Forelimb muscle (tissue), 1 donor: ENCODE measurements at regions not wholly inside any gene's neighbourhood (a gene's known extent, or its start where the extent isn't known, plus 50 kb on each side); places are given as distances from the start of the nearest gene placed in this dataset.
"Not testable (repeated sequence)": the region's sequence is repeated elsewhere in the genome, so short reads cannot be mapped to it uniquely, and the experiment has no call there.

Experiments used
- DNase-seq: peaks from one replicate; pipeline ENCODE4 v3.0.0-alpha.2; 2013; ENCODE audit warnings: low read depth

DNA sequence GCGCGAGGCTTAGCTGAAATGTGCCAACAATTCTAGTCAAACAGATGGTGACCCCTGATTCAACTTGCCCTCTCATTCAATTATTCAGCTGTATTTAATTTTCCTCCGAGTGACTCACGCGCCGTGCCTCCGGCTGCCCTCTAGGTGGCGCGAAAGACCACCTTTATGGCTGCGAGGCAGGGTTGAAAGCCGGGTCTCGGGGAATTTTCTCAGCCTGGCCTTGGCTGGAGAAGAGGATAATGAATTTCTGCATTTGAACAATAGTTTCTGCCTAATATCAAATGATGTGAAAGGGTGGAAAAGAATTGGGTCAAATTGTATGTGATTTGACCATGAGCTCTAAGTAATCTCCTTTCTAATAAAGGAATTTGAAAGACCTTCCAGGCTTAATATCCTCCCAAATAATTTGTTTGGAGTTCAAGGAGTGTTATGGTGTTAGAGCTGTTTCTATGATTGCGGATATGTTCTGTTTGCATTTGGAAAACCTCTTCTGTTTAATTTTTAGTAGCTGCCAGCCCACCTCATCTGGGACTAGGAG is 310.9 kb downstream of the ZNF536 start:
- DNase-seq: peak; percentile 86

DNA sequence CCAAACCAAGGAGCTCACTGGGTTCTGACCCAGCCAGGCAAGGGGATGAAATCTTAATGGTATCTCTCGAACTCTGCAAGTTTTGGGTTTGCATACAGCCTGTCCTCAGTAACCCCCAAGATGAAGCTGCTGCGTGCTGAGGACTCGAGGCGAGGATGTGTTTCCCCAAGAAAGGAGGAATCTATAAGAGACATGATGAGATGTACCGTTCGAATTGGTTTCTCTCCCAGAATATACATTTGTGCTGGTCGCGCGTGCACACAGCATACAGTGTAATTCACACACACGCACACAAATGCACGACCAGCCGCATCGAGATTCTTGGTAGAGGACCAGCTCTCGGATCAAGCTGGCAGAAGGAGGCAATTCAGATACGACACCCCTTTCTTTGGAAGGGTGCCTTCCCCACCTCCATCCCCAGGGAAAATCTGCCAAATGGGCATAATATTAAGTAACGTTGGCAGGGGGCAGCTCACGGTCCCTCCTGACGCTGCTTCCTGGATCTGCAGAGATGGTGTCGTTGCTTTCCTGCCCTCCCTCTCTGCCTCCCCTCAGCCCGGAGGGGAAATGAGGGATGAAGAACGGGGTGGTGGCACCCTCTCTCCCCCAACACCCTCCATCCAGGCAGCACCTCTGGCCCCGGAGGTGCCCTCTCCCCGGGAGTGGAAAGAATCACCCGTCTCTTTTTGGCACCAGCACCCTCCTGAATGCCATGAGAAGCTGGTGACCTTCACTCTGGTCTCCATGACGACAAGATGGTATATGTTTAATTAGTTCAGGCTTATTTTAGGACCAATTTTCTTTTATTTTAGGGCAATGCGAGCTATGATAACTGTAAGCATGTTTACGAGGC is 310.2 kb downstream of the ZNF536 start:
- DNase-seq: no peak

DNA sequence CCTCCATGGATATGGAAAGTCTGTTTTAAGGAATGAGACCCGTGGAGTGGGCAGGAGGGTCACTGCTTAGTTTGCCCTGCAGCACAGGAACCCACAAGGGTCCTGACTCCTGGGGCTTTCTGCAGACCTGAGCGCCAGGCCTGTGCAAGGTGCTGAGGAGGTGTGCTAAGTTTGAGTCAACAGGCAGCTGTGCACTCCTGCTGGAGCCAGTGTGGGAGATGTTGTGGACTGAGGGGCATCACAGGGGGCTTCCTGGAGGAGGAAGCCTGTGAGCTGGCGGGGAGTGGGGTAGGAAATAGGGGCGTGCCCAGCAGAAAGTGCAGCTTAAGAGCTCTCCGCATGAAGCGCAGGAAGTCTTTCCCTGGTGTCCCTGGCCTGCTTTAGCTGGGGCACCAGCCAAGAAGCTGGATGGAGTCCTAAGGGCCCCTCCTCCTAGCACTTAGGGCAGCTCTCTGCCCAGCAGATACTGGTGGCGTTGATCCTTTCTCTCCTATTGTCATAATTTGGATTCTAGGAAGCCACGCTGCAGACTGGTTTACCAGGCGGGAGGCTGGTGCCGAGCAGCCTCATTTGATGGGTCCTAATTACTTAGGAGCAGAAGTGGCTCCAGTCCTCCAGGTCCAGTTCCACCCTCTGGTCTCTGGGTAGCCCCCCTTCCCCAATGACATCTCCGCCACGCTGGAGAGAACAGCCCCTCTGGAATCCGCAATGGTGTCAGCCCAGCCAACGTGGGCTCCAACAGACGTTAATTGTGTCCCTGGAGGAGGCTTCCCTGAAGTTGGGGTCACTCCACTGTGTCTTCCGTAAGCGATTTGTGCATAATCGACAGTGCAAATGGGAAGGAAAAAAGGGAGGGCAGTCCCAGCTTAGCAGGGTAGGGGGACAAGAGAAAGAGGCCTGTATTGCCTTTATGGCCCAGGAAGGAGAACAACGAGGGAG is 309.2 kb downstream of the ZNF536 start:
- no peak for DNase-seq

DNA sequence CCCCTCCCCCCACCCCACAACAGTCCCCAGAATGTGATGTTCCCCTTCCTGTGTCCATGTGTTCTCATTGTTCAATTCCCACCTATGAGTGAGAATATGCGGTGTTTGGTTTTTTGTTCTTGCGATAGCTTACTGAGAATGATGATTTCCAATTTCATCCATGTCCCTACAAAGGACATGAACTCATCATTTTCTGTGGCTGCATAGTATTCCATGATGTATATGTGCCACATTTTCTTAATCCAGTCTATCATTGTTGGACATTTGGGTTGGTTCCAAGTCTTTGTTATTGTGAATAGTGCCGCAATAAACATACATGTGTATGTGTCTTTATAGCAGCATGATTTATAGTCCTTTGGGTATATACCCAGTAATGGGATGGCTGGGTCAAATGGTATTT is 308.2 kb downstream of the ZNF536 start:
- not testable (repeated sequence) for DNase-seq

DNA sequence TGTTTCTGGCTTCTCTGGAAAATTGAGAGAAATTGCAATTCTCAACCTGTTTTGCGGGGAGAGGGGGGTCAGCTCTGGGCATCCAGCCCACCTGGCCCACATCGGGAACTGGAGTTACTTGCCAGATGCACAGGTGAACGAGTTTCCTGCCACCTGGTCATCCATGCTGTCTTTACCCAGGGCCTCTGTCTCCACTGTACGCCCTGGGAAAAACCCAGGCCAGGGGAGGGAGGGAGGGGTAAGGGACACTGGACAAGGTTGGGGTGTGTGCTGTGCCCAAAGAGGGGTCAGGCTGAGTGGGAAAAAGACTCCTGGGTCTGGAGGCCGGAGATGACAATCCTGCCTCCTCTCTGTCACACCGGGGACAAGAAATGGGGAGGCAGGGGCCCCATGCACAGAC is 307.6 kb downstream of the ZNF536 start:
- no peak for DNase-seq

DNA sequence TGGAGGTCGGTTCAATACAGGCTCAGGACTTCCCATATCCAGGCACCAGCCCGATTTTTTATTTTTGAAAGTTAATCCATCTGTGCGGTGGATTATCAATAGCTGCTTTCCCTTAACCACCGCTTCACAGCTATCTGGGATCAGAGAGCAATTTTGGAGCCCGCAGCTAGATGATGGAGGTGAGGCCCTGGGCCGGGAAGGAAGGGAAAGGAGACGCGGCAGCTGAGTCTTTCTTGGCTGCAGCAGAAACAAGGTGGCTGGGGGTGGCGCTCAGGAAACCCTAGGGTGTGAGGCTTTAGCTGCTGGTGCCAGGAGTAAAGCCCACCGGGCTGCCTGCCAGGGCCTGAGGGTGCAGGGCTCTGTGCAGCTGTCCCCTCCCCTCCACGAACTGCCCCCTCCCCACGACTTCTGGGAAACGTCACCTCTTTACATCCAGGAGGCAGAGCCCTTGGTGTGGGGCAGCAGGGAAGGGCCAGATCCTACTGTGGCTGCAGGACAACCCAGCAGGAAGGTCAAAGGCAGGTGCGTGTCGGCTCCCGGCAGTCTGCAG is 307.0 kb downstream of the ZNF536 start:
- no peak for DNase-seq

DNA sequence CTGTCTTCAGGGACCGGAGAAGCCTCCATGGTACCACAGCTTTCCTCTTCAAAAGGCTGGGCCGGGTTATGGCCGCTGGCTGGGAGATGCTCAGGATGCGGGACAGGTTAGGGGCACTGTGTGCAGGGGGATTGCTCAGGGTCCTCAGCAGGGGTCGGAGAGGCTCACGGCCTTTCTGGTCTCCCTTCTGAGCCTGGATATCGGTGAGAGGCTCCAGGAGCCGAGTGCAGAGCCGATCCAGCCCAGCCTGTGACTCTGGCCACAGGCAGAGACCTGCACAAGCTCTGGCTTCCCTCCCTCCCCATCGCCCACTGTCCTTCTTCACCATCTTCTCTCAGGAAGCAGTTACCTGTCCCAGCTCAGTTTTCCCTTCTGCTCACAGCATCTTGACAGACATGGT is 306.0 kb downstream of the ZNF536 start:
- DNase-seq: no peak

DNA sequence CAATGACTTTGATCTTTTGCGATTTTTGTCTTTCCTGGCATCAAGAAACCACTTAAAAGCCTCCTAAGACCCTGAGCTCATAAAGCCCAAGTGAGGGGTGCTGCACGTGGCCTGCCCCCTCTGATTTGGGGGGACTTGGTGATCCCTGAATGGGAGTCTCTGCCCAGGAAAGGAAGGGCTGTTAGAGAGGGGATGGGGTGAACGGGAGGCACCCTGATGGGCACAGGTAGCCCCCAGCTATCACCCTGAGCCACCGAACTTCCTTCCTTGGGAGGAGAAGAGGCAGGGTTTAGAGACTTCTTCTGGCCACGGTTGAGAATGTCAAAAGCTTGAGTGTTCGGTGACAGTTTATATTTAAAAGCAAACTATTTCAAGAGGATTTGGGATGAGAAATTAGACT is 305.5 kb downstream of the ZNF536 start:
- DNase-seq: no peak

DNA sequence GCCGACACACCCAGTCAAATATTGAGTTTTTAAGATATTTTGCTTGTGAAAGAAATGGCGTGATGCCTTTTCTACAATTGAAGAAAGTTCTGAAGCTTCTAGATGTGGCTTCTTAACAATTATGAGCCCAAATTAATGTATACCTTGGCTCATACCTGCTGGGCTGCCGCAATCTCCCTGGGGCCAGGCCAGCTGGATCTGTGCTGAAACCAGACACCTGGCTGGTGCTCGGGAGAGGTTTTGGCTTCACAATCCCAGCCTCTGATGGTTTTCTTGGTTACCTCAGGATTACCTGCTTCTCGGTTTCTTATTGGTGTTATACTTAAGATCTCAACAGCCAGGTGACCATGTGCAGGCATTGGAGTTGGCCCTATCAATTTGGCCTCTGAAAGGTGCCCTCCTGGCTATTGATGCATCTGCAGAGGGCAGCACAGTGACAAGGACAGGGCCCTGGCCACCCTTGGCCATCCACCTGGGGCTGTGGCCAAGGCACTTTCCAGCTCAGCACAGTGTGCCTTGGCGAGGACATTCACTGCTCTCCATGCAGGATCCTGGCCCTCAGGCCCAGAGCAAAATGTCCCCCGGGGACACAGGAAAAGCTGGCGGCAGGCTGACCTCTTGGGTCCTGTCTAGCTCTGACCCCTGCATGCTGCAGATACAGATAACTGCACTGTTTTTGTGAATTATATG is 305.0 kb downstream of the ZNF536 start:
- no peak for DNase-seq

DNA sequence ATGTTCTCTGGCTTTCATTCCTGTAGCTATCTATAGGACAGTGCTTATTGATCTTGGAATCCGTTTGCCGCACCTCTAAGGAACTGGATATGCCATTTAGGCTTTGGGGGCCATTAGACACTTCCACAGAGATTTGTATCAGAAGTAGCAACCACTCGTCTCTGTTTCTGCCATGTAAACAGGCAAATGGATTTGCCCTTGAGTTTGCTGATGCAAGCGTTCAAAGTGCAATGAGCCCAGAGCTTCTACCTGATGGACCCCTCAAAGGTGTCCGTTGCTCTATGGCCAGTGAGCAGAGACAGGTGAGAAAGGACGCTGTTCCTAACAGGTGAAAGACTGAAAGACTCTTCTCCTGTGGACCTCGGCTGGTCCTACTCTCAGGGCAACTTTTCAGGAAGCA is 302.9 kb downstream of the ZNF536 start:
- DNase-seq: no peak

DNA sequence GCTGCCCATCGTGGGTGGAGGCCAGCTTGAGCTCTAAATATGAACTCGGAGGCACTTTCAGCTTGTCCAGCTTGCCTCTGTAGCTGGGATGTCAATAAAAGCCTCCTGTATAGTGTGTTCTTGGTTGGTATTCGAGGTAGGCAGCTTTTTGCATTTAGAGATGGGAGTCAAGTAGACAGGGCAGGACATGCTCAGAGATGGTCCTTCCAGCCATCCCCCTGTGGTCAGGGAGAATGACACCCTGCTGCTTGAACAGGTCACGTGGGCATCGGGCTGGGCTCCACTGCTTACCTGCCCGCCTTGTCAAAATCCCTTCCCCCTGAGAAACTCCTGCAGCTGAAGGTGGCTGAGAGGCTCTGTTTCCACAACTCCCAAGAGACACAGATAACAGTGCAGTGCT is 302.5 kb downstream of the ZNF536 start:
- no peak for DNase-seq

DNA sequence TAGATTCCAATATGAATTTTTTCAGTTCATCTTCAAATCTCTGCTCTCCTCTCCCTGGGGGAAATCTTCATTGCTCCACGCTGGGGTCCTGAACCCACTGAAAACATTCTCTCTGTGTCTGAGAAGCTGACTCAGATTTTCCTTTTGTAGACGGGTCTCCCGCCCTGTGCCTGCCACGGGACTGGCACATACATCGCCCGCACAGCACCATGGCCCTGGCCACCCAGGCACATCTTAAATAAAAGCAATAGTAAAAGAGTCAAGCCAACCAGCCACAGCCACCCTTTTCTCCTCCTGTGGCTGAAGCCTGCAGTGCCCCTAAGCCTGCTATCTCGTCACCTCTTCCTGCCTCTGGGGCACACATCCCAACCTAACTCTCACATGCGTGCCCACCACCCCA is 301.2 kb downstream of the ZNF536 start:
- DNase-seq: no peak

DNA sequence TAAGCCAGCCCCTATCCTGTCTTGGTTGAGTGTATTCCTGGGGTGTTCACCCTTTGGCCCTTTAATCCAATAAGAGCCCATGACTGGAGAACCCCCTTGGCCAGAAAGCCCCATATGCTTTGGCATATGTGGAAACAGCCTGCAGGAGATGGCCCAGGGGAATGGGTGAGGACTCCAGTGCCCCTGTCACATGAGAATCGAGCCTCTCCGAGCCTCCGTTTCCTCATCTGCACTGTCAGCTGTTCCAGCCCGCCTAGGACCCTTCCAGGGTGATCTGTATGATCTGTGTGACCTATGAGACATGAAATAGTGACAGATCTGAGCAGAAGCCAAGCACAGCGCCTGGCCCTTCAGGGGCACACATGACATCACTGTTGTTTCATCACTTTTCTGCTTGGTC is 300.7 kb downstream of the ZNF536 start:
- no peak for DNase-seq

DNA sequence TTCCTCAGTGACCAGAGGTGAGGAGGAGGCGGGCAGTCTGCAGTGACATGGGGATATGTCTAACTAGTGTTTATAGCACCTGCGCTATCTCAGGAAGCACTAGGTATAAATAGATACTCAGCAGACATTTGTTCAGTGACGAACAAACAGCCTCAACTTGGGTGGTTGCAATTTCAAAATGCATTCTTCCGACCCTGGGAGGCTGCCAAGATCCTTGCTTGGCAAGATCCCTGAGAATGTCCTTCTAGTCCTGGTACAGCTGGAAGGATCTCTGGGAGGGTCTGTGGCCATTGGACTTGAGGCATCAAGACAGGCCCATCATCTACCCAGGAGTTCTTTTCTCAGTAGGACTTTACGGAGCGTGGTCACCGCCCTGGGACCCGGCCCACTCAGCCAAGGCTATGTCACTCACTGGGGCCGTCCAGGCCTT is 299.5 kb downstream of the ZNF536 start:
- DNase-seq: no peak

DNA sequence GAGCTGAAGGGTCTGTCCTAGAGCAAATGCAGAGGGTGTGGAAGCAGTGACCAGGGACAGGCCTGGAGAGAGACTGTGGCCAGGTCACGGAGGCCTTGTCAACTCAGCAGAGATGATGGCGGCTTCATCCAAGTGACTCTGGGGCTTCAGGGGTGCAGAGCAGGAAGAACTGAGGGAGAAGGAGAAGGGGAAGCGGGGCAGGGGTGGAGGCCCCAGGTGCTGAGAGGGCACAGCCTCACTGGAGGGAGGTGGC is 299.1 kb downstream of the ZNF536 start:
- DNase-seq: no peak

DNA sequence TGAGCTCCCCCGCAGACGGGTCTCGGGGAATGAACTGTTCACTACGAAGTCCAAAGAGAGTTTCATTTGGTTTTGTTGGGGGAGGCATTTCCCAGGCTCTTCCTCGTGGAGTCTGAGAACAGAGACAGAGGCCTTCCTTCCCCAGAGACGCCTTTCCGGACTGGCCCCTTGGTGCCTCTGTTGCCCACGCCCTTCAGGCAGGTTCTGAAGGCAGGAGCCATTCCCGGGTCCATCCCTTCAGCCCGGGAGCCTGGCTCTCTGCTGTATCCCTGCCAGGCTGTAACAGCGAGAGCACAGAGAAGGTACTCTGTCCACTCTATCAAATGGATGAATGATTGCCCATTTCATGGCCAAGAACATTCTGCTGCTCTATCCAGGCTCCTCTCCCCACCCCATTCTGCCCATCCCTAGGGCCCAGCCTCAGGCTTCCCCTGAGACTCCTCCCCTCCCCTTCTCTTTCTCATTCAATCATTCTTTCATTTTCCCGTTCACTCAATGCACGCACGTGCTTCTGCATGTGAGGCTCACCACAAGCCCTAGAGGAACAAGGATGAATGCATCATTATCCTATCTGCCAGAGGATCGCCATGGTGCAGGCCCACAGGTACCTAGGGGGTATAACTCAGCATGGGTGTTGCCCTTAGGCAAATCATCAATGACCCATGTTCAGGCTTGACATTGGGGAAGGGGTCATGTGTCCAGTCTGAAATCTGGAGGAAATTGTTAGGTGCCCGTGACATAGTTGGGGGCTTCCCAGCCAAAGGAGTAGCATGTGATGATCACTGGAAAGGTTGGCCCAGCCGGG is 298.6 kb downstream of the ZNF536 start:
- DNase-seq: no peak

DNA sequence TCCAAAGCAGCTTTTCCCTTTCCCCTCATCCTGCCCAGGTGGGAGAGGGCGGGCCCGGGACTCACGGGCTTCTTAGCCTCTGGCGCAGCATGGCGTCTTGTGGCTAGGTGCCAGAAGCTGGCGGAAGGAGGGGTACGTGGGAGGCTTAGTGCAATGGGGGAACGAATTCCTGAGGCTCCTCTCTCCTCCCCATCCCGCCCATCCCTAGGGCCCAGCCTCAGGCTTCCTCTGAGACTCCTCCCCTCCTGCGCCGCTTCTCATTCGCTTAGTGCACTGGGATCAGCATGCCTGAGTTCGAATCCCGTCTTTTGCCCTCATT is 297.8 kb downstream of the ZNF536 start:
- no peak for DNase-seq

DNA sequence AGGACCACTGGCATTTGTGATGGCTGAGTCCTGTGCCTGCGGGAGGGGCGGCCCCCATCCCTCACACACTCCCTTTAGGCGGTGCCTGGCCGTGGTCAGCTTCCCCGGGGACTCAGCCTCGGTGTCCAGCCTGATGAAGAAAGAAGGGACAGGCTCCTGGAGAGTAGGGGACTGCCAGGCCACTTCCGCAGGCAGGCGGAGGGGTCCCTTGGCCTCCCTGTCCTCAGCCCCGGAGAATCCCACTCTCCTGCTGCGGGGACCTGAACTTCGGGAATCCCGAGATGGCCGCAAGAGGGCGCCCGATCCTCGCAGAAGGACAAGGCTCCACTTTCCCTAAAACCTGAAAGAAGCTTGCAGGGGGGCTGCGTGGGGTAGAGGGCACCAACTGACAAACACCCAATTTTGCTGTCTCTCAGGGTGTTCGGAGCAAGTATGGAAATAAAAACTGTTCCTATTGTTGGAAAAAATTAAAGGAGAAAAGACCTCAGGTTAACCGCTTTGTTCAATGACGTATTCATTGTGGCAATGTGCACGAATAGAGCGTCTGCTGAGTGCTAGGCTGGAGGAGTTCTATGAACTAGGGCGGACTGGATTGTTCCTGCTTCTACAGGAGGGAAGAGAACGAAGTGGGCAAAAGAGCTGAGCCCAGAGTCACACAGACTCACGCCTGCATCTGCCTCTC is 297.3 kb downstream of the ZNF536 start:
- no peak for DNase-seq

DNA sequence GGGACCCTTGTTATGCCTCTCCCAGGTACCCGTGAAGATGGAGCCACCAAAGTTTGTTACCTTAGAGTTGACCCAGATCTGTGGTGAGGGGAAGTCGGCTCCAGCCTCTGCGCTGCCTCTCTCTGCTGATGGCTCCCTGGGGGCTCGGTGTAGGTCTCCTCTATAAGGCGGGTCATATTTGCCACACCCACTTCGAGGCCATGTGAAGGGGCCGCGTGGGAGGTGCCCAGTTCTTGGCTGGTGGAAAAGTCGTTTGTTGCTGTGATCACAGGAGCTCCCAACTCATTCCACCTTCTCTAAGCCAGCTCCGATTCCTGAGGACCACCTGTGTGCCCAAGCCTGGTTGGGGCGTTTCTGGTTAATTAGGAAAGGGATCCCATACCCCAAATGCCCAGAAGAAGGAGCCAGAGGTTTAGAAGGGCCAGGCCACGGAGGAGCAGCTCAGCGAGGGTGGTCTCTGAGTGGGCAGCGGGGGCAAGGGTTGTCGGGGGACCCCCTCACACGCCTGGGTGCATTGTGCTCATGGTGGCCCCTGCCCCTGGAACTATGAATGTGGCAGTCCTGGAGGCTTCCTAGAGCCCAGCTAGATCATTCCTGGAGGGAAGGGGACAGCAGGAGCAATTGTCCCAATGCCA is 296.5 kb downstream of the ZNF536 start:
- DNase-seq: no peak

DNA sequence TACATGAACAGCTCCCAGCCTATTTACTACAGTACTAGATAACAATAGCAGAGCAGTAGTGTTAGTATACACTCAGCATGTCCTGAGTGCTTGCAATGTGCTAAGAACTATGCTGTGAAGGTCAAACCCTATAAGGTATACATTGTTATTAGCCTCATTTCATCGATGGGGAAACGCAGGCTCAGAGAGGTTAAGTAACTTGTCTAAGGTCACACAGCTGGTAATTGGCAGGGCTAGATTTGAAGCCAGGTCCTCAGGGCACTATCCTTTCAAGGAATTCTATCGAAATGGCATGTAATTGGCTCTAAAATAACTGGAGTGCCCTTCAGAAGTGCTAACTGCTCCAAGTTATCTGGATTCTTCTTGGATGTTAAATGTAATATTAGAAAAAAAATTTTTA is 295.6 kb downstream of the ZNF536 start:
- DNase-seq: no peak
